Skeletal muscle cell (primary cell): ENCODE measurements at regions not wholly inside any gene's neighbourhood (a gene's known extent, or its start where the extent isn't known, plus 50 kb on each side); places are given as distances from the start of the nearest gene placed in this dataset.
"Not testable (repeated sequence)": the region's sequence is repeated elsewhere in the genome, so short reads cannot be mapped to it uniquely, and the experiment has no call there.

Experiments used
- DNase-seq: peaks from one replicate; pipeline ENCODE4 v3.0.0-alpha.2; 2010; ENCODE audit warnings: low read depth
- H3K4me3 ChIP-seq: 2 replicates; pipeline ENCODE4 v1.5.1; 2011; ENCODE audit warnings: low read depth, mild to moderate bottlenecking, control low read depth, low read length, moderate library complexity

- not testable (repeated sequence) for DNase-seq, H3K4me3 ChIP-seq
Observed at GRCh38 chr3:195999176-195999575, 82.7 kb downstream of the TFRC start.

GRCh38 chr3:195996314-195996713 lies 85.6 kb downstream of the TFRC start:
- H3K4me3 ChIP-seq, DNase-seq: not testable (repeated sequence)

GRCh38 chr3:195994343-195994742 lies 86.0 kb upstream of the TNK2 start:
- H3K4me3 ChIP-seq, DNase-seq: not testable (repeated sequence)

GRCh38 chr3:195993671-195994070 lies 85.3 kb upstream of the TNK2 start:
- DNase-seq, H3K4me3 ChIP-seq: not testable (repeated sequence)

- DNase-seq, H3K4me3 ChIP-seq: not testable (repeated sequence)
Observed at GRCh38 chr3:195992956-195993595, 84.7 kb upstream of the TNK2 start.

- not testable (repeated sequence) for DNase-seq, H3K4me3 ChIP-seq
Observed at GRCh38 chr3:195991986-195992385, 83.6 kb upstream of the TNK2 start.

GRCh38 chr3:195991243-195991642 lies 82.9 kb upstream of the TNK2 start:
- not testable (repeated sequence) for DNase-seq, H3K4me3 ChIP-seq

GRCh38 chr3:195990841-195991174 lies 82.5 kb upstream of the TNK2 start:
- not testable (repeated sequence) for DNase-seq
- H3K4me3 ChIP-seq, result peak overlapping the region; percentile 60

GRCh38 chr3:195989921-195990840 lies 81.8 kb upstream of the TNK2 start:
- DNase-seq, result peak; percentile 36
- peak overlapping the region; percentile 60 for H3K4me3 ChIP-seq

GRCh38 chr3:195989197-195989920 lies 81.0 kb upstream of the TNK2 start:
- not testable (repeated sequence) for DNase-seq
- H3K4me3 ChIP-seq, result peak overlapping the region; percentile 54

- not testable (repeated sequence) for H3K4me3 ChIP-seq, DNase-seq
Observed at GRCh38 chr3:195988764-195989163, 80.4 kb upstream of the TNK2 start.

- DNase-seq, H3K4me3 ChIP-seq: not testable (repeated sequence)
Observed at GRCh38 chr3:195987001-195987400, 78.7 kb upstream of the TNK2 start.

GRCh38 chr3:195986576-195986975 lies 78.2 kb upstream of the TNK2 start:
- DNase-seq, H3K4me3 ChIP-seq: not testable (repeated sequence)

GRCh38 chr3:195985348-195985920 lies 77.1 kb upstream of the TNK2 start:
- not testable (repeated sequence) for H3K4me3 ChIP-seq, DNase-seq

GRCh38 chr3:195984392-195985030 lies 76.2 kb upstream of the TNK2 start:
- not testable (repeated sequence) for H3K4me3 ChIP-seq, DNase-seq

- DNase-seq, H3K4me3 ChIP-seq: not testable (repeated sequence)
Observed at GRCh38 chr3:195983880-195984279, 75.5 kb upstream of the TNK2 start.

- not testable (repeated sequence) for H3K4me3 ChIP-seq, DNase-seq
Observed at GRCh38 chr3:195982754-195983153, 74.4 kb upstream of the TNK2 start.

- H3K4me3 ChIP-seq, DNase-seq: not testable (repeated sequence)
Observed at GRCh38 chr3:195981778-195982177, 73.4 kb upstream of the TNK2 start.

- H3K4me3 ChIP-seq, DNase-seq: not testable (repeated sequence)
Observed at GRCh38 chr3:195979877-195980276, 71.5 kb upstream of the TNK2 start.
